ENCODE measurements at regions not wholly inside any gene's neighbourhood (a gene's known extent, or its start where the extent isn't known, plus 50 kb on each side); places are given as distances from the start of the nearest gene placed in this dataset.
"Not testable (repeated sequence)": the region's sequence is repeated elsewhere in the genome, so short reads cannot be mapped to it uniquely, and the experiment has no call there.

DNA sequence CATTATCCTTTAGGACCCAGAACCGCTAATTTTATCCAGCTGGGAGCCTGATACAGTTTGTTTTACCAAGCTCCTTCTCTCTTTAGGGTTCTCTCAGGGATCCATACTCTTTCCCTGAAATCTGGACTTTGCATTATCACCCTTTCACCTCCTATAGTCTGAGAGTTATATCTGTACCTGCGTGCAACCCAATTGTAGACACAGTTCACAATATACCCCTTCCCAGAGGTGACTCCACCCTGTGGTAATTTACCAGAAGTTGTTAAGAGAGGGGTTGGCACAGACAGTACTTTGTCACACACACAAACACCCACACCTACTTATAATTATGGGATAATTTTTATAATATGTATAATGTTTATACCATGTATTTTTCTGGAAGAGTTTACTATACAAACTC is 275.8 kb upstream of the NR3C2 start:
- no peak for DNase-seq

DNA sequence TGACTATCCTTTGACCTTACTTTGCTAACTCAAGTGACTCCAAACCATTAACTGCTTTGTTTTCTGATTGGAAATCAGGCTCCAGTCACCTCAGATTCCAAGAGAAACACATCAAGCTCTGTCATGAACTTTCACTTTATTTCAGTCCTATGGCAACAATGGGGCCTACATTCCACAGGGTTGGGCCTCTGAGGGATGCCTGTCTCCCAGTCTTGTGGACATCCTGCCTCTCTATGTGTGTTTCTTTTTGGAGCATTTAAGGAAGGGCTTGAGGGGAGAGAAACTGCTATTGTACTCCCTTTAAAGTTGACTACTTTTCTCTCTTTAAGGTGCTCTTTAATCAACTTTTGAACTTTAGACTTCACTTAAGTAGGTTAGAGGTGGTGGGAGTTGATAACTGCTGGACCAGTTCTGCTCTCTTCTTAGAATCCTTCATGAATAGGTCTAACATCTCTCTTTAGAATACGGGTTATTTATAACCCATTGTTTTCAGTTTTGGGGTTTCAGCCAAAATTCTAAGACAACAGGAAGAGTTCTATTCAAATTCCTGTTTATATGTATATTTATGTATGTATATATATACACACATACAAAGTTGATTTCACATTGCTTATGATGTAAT is 274.3 kb upstream of the NR3C2 start:
- no peak for DNase-seq

DNA sequence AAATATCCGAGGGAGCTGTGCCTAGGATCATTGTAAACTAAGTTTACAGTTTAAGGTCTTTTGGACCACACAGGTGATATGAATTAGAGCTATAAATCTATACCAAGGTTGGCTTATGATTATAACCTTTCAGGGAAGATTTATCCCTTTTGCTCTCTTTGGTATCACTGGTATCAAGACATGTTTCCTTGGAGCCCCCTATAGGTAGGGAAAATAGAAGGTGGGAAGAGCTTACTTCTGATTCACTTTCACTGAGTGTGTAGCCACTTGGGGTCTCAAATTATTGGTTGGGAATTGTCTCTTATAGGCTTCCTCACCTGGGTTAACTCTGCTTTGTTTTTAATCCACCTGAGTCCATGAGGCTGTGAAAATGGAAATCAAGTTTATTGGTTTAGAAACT is 262.1 kb upstream of the NR3C2 start:
- peak; percentile 6 for DNase-seq

DNA sequence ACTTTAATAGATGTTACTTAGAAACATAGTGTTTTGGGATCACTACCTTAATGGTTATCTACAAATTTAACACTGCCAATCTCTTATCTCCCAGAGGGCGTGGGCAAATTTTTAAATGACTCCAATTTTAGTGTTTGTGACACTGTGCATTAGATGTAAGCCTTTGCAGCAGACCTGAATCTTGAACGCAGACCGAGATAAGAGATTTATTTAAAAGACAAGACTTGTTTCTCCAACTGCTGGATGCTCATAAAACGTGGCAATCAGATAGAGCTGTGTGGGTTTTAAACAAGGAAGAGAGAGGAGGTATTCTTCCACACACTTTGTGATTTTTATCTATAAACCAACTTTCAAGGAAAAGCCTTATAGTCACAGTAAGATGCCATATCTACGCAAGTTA is 252.5 kb upstream of the NR3C2 start:
- no peak for DNase-seq

DNA sequence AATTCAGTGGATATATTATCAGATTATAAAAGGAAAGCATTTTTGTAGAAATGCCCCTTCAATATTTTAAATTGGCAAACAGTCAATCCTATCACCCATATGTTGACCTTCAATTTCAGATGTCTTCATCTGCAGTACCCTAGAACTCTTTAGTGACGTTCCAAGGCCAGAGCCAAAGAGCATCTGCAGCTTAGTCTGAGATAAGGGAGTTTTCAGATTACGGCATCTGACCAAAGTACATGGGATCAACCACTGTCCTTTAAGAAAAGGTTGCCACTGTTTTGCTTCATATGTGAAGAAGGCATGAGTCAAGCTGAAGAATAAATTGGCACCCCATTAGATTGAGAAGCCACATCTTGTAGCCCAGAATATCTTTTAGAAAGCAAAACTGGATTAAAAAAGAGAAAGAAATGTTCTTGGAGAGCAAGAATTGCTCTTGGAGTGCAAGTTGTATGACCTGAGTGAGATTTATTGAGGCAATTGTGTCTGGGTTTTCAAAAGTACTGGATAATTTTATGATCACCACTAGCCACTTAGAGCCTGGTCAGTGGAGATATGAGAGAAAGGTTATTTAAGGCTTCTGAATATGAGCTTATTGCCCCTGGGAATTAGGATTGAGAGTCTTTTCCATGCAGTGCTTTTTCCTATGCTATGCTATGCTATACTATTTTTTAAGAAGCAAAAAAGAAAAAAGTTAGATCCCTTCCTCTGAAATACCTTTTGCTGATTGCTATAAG is 251.9 kb upstream of the NR3C2 start:
- no peak for DNase-seq

DNA sequence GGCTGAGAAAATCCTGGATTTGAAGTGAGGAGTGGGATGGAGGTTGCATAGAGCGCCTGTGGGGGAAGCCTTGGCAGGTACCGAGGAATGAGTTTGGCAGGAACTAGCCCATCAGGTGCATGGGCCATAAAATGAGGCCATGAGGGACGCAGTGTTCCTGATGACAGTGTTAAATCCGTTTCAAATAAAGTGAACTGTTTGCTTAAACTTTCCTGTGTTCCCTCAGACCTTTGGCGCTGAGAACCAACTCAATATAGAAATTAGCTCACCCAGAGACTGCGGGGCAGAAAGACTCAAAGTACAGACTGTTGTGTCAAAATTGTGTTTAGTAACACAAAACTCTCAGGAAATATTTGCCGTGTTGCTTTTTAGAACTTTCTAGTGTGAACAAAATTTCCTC is 250.0 kb upstream of the NR3C2 start:
- DNase-seq, result no peak

DNA sequence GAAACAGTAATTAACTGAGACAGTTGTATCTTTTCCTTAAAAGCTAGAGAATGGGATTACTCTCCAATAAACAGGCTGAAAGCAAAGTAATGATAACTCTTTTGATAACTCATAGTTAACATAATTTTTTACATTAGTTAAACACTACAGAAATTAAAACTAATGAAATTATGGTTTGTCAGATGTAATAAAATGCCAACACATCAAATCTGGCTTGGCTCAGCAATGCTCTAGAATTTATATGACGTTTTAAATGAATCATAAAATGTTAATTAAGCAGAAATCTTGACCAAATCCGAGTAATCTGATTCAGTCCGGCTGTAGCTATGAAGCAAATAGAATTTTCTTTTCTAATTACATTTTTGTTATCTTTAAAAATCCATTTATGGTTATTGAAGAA is 244.2 kb upstream of the NR3C2 start:
- DNase-seq, result no peak

DNA sequence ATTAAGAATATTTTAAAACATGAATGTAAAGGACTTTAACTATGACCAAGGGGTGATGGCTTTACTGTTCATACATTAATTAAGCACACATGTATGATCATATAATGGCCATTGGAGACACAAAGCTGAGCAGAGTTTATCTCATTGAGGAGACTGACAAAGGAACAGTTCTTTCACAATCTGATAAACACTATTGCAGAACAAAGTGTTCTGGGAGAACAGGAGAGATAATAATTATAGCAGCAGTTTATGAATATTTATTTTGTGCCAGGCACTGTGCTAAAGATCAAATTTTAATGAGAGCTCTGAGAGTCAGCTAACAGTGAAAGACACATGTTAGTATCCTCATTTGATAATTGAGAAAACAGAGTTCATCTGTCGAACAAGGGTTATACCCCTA is 242.4 kb upstream of the NR3C2 start:
- DNase-seq, result no peak

DNA sequence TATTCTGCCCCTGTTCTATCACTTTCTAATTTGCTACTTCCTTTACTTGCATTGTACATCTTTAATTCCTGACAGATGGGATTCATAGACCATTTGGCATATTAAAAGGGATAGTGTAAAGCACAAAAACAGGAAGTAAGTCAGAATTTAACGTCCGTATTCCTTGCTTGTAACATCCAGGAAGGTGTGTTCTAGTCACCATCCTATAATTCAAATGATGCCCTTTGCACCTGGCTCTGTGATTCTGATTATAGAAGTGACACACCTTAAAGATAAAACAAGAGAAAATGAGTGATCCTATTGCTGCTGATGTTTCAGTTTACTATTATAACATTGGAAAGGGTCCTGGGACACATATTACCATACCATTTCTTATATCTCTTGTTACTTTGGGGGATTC is 238.7 kb upstream of the NR3C2 start:
- DNase-seq, result no peak

DNA sequence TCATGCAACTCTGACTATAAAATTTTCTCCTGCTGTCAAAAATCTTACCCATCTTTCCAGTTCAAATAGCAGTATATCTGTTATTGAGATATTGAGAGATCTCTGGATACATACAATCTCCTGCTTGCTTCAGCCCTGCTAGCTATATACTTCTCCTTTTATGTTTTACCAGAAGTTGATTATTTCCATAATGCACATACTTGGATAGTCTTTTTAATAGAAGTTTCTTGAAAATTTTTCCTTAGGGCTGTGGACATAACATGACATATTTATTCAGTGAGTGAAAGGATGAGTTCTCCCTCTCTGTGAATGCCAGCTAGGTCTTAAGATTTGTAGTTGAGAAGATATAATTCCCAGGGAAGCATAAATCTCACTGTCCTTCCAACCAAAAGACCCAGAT is 234.1 kb upstream of the NR3C2 start:
- DNase-seq, result no peak

DNA sequence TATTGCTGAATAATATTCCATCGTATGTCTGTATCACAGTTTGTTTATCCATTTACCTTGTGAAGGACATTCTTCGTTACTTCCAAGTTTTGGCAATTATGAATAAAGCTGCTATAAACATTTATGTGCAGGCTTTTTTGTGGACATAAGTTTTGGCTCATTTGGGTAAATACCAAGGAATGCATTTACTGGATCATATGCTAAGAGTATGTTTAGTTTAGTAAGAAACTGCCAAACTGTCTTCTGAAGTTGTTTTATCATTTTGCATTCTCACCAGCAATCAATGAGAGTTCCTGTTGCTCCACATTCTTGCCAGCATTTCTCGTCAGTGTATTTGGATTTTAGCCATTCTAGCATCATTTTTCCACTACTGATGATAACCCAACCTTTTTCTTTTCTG is 232.7 kb upstream of the NR3C2 start:
- no peak for DNase-seq

DNA sequence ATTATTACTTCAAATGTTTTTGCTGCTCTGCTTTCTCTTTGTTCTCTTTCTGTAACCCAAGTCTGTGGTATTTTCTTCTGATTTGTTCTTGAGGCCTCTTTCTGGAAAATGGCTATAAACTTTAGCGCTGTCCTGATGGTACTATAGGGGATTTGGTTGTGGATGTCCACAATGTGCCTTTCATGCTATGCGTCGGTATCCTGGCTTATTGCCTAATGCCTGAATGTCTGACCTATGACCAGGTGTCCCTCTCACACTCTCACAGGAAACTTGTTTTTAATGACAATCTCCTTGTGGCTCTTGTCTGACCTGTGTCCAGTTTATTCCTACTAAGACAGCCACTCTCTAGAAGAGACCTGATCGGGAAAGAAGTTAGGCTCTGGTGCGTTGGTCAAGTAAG is 222.4 kb upstream of the NR3C2 start:
- DNase-seq, result no peak

DNA sequence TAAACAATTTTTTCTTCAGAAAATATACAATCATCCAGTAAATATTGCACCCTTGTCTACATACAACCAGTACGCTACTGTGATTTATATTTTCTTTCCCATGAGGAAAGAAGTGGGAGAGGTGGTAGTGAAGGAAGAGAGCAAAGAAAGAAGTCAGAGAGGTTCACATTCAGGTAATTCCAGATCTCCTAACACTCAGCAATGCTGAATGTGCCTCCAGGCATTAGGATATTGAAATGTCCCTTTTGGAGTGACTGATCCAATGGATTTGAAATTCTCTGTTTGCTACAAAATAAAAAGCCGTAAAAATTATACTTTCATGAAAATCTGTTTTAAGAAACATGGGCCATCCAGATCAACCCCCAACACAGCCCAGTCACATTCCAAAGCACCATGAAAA is 211.9 kb upstream of the NR3C2 start:
- no peak for DNase-seq

DNA sequence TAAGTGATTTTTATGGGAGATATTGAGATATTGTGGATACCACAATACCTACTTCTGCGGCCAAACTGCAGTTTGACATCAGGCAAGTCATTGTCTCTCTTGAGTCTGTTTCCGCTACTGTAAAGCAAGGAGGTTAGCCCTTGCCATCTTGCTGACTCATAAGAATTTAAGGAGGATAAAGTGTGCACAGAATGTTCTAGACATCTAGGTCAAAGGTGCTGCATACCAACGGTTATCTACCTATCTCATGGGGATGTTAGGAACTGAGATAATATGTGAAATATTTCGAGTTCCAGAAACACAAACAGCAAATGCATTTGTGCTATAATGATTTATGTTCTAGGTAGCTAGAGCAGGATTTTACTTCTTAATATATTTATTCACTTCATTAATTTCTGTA is 211.5 kb upstream of the NR3C2 start:
- no peak for DNase-seq

DNA sequence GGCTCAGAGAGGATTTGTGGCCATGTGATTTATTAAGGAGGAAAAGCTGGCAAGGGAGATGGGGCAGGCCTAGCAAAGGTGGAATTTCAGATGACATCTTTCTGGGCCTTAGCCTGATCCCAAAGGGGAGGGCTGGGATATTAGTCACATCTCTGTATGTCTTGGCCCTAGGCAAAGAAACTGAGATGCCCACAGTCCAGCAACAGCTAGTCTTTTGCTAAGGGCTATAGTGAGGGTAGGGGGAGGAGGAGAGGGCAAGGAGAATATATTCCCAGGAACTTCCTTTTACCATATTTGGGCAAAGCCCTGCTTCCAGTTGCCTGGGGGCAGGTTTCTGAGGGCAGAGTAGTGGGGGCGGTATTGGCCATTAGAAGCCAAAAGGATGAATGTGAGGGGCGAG is 209.8 kb upstream of the NR3C2 start:
- DNase-seq, result peak; percentile 2

DNA sequence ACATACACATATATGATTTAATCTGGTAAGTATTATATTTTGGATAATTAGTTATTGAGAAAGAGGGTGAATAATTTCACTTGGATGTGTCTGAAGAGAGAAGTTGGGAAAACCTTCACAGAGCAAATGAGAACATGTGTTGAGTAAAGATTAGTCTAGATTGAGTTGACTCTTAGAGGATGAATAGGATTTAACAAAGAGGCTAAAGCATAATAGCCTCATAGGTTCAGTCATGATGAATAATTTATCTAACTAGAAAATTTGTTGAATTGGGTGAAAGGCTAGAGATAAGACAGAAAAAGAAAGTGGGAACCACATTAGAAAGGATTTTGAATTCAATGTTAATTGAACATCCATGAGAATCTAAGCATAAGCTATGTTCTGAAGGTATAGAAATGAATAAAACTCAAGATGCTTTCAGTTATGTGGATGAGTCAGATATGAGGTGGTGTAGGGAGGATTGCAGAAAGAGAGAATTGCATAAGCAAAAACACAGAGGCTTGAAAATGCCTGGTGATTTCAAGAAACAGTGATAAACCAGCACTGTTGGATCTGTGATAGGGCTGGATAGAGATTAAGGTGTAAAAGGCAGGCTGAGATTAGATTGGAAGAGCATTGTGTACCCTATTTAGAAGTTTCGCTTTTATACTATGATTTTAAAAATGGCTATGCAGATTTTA is 207.6 kb upstream of the NR3C2 start:
- no peak for DNase-seq

DNA sequence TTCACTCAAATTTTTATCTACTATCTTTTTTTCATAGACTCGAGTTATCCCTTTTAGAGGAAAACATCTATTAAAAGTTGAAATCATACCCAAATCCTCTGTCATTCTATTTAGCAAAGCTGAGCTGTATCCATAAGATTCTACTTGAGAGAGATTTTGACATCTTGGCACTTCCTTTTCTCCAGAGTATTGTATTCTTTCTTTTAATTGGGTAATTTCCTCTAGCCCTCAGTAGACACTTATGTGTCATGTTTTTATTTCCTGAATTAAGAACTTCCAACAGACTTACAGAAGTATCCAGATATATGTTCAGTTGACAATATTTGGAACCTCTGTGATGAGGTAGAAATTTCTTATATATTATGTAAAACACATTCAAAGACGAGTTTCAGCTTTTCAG is 201.6 kb upstream of the NR3C2 start:
- DNase-seq, result no peak

DNA sequence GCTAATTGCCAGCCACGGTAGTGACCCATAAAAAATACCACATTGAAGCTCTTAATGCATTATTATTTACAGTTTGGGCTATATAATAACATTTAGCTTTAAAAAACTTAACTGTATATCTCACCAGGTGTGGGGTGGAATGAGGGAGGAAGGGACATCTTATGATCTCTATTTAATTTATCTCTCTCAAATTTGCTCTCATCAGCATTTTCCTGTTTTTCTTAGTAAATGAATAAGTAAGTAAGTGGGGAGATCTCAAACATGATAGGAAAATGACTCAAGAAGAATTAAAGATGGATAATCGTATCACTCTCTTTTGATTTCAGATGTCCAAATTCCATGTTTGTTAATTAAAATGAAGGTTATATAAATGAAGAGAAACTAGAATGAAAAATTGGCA is 200.7 kb upstream of the NR3C2 start:
- DNase-seq, result no peak

DNA sequence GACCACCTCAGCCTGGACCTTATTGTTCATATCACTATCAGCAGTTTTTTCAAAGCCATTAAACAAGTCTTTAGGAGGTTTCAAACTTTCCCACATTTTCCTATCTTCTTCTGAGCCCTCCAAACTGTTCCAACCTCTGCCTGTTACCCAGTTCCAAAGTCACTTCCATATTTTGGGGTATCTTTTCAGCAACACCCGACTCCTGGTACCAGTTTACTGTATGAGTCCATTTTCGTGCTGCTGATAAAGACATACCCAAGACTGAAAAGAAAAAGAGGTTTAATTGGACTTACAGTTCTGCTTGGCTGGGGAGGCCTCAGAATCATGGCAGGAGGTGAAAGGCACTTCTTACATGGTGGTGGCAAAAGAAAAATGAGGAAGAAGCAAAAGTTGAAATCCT is 195.9 kb upstream of the NR3C2 start:
- DNase-seq, result not testable (repeated sequence)

DNA sequence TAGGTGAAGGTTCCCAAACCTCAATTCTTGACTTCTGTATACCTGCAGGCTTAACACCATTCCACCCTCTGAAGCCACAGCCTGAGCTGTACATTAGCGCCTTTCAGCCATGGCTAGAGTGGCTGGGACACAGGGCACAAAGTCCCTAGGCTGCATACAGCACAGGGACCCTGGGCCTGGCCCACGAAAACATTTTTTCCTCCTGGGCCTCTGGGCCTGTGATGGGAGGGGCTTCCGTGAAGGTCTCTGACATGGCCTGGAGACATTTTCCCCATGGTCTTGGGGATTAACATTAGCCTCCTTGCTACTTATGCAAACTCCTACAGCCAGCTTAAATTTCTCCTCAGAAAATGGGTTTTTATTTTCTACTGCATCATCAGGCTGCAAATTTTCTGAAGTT is 195.2 kb upstream of the NR3C2 start:
- not testable (repeated sequence) for DNase-seq

DNA sequence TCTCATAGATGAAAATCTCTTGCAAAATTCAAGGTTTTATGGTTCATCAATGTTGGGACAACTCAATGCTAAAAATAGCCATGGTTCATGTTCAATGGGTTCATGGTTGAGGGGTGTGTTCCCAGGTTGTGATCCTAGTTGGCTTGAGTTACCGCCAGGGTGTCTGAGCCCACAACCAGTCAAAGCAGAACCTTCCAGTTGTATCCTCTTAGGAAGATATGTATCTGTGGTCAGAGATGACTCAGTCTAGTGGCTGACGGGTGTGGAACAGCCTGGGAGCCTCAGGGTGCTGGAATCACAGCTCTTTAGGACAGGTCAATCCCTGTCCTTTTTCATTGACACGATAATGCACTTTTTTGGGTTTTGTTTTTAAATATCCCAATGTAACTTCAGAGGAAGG is 192.3 kb upstream of the NR3C2 start:
- peak; percentile 1 for DNase-seq

DNA sequence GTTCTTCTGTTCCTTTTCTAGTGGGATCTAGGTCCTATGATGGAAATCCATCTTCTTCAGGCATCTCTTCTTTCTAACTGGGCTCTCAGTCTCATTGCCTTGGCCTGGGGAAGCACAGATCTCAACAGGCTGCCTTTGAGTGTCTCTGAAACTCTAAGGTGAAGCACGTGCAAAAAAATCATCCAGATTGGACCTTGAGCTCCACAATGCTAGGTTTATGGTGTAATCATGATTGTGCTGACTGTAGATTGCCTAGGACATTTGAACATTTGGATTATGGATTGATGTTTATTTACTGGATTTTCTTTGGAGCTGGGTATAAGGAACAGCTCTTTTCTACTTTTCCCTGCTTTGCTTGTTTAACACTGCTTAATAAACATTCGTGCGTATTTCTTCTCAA is 191.5 kb upstream of the NR3C2 start:
- DNase-seq, result no peak

DNA sequence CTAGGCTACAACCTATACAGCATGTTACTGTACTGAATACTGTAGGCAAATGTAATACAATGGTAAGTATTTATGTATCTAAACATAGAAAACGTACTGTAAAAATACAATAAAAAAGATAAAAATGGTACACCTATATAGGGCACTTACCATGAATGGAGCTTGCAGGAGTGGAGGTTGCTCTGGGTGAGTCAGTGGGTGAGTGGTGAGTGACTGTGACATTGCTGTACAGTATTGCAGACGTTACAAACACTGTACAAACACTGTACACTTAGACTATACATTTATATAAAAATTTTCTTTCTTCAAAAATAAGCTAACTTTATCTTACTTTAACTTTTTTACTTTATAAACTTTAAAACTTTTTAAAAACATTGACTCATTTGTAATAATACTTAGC is 190.3 kb upstream of the NR3C2 start:
- DNase-seq, result no peak

DNA sequence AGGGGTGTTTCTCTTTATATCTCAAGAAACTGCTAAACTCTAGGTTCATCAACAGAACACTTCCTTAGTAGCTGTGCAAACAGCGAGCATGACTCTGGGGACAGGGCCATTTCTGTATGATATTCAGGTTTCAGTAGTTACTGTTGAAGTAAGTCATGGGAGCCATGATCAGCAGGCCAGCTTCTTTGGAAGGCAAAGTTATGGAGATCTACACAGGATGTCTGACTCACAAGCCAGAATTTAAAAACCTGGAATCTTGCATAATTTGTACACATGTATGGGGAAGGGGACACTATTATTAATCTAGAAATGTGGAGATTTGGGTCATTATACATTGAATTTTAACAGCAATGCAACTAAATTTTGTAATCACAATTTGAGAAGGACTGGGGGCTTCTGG is 187.8 kb upstream of the NR3C2 start:
- no peak for DNase-seq

DNA sequence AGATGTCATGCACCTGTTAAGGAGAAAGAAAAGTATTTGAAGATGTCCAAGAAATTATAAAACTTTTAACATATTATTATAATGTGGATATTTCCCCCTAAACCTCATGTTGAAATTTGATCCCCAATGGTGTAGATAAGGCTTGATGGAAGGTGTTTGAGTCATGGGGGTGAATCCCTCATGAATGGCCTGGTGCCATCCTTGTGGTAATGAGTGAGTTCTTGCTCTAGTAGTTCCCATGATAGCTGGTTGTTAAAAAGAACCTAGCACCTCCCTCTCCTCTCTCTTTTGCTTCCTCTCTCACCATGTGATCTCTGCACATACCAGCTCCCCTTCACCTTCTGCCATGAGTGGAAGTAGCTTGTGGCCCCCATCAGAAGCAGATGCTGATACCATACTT is 176.6 kb upstream of the NR3C2 start:
- no peak for DNase-seq
